ENCODE measurements at regions not wholly inside any gene's neighbourhood (a gene's known extent, or its start where the extent isn't known, plus 50 kb on each side); places are given as distances from the start of the nearest gene placed in this dataset.

GRCh38 chr17:77735081-77735565 is 223.4 kb upstream of the TNRC6C start (continued):
- no peak for TF ChIP-seq RREB1 (CRISPR knock-in tag; IDR thresholded peaks at IDR 0.05)
- TF ChIP-seq PML (IDR thresholded peaks at IDR 0.05; ENCODE audit: low read length) = no peak
- TF ChIP-seq ARHGAP35 (IDR thresholded peaks at IDR 0.05; ENCODE audit: partially characterized antibody) = no peak
- no peak for TF ChIP-seq NKRF (IDR thresholded peaks at IDR 0.05; ENCODE audit: borderline replicate concordance)
- no peak for TF ChIP-seq FOXA1 (IDR thresholded peaks at IDR 0.05; ENCODE audit: borderline replicate concordance)
- peak; percentile 77 for TF ChIP-seq ZNF263 (CRISPR knock-in tag; IDR thresholded peaks at IDR 0.05; ENCODE audit: borderline replicate concordance)
- TF ChIP-seq ATF3 (IDR thresholded peaks at IDR 0.05) = no peak
- TF ChIP-seq ATF3 (CRISPR knock-in tag; conservative IDR thresholded peaks at IDR 0.05) = no peak
